PFSK-1 (cell line): ENCODE measurements at regions not wholly inside any gene's neighbourhood (a gene's known extent, or its start where the extent isn't known, plus 50 kb on each side); places are given as distances from the start of the nearest gene placed in this dataset.

Experiments used
- POLR2AphosphoS5 ChIP-seq: IDR thresholded peaks from 2 replicates; pipeline ENCODE4 v1.6.1; 2012; ENCODE audit warnings: low read depth, mild to moderate bottlenecking, control low read depth, low read length, moderate library complexity

- TF ChIP-seq POLR2AphosphoS5: no peak
These were observed 50.3 kb upstream of the ME3 start for GRCh38 chr11:86722748-86723147.
